GM21360 (cell line): ENCODE measurements at regions not wholly inside any gene's neighbourhood (a gene's known extent, or its start where the extent isn't known, plus 50 kb on each side); places are given as distances from the start of the nearest gene placed in this dataset.

Experiments used
- ATAC-seq: cut with Tn5 transposase; IDR thresholded peaks from one replicate; pipeline ENCODE4 v1.9.1; 2021; ENCODE audit warnings: mild to moderate bottlenecking, moderate library complexity; ENCODE audit not compliant: unreplicated experiment

- ATAC-seq = no peak
Observed at GRCh38 chr18:71919211-71919610, 624.9 kb downstream of the CBLN2 start.

GRCh38 chr18:71913641-71914040 lies 630.5 kb downstream of the CBLN2 start:
- ATAC-seq = no peak

- ATAC-seq = no peak
Observed at GRCh38 chr18:71902482-71902881, 641.7 kb downstream of the CBLN2 start.

GRCh38 chr18:71899707-71900472 lies 644.3 kb downstream of the CBLN2 start:
- no peak for ATAC-seq

GRCh38 chr18:71899183-71899582 lies 645.0 kb downstream of the CBLN2 start:
- ATAC-seq = no peak

GRCh38 chr18:71887509-71887908 lies 656.6 kb downstream of the CBLN2 start:
- ATAC-seq = no peak

- no peak for ATAC-seq
Observed at GRCh38 chr18:71878226-71878625, 665.9 kb downstream of the CBLN2 start.

GRCh38 chr18:71873695-71874094 lies 670.4 kb downstream of the CBLN2 start:
- ATAC-seq = no peak

- no peak for ATAC-seq
Observed at GRCh38 chr18:71865888-71866287, 678.3 kb downstream of the CBLN2 start.

GRCh38 chr18:71850602-71851001 lies 693.5 kb downstream of the CBLN2 start:
- no peak for ATAC-seq

GRCh38 chr18:71849407-71849806 lies 694.7 kb downstream of the CBLN2 start:
- ATAC-seq = no peak

- ATAC-seq = no peak
Observed at GRCh38 chr18:71846716-71847115, 697.4 kb downstream of the CBLN2 start.

- no peak for ATAC-seq
Observed at GRCh38 chr18:71844814-71845213, 699.3 kb downstream of the CBLN2 start.

GRCh38 chr18:71842666-71843065 lies 701.5 kb downstream of the CBLN2 start:
- no peak for ATAC-seq

- no peak for ATAC-seq
Observed at GRCh38 chr18:71837547-71837946, 706.6 kb downstream of the CBLN2 start.

GRCh38 chr18:71832946-71833617 lies 711.1 kb downstream of the CBLN2 start:
- ATAC-seq = no peak

GRCh38 chr18:71831039-71831438 lies 713.1 kb downstream of the CBLN2 start:
- no peak for ATAC-seq

- no peak for ATAC-seq
Observed at GRCh38 chr18:71827301-71827700, 716.8 kb downstream of the CBLN2 start.

GRCh38 chr18:71815305-71815704 lies 728.8 kb downstream of the CBLN2 start:
- no peak for ATAC-seq

GRCh38 chr18:71809711-71810110 lies 734.4 kb downstream of the CBLN2 start:
- ATAC-seq = no peak

- no peak for ATAC-seq
Observed at GRCh38 chr18:71808616-71809015, 735.5 kb downstream of the CBLN2 start.

GRCh38 chr18:71807586-71807985 lies 736.6 kb downstream of the CBLN2 start:
- ATAC-seq = no peak
